NCI-H82 treated with DMSO at 0.1 percent for 48 hours (cell line): ENCODE measurements at regions not wholly inside any gene's neighbourhood (a gene's known extent, or its start where the extent isn't known, plus 50 kb on each side); places are given as distances from the start of the nearest gene placed in this dataset.
"Not testable (repeated sequence)": the region's sequence is repeated elsewhere in the genome, so short reads cannot be mapped to it uniquely, and the experiment has no call there.

ENCODE experiments used
- DNase-seq: peaks from one replicate; lab custom pipeline; 2025; ENCODE audit not compliant: unreplicated experiment; lab: John Stamatoyannopoulos, UW

DNA sequence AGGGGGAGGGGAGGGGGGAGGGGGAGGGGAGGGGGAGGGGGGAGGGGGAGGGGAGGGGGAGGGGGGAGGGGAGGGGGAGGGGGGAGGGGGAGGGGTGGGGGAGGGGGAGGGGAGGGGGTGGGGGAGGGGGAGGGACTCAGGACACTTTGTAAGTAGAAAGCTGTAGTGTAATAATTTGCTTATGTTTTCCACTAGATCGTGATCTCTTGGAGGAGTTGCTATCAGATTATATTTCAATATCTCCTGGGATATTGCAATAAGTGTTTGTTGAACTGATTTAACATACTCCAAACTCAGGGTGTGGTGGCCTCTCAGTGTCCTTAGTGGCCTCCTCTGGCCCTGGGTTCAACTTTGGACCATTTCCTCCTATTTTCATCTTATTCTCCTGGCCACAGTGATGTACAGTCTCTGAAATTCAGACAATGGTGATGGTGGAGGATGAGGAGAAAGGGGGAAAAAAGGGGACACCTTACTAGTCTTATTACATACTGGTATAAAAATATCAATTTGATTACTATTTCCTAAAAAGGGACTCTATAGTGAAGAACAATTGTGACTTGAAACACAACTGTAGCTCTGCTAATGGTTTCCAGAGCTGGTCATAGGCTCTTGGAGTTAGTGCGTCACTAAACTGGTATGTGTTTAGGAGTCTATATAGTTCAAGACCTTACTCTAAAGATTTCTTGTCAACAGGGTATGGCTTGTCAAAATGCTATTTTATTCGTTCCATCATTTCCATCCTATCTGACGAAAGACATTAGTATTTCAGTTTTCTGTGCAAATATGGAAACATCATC is 89.6 kb downstream of the DDX1 start:
- DNase-seq: no peak

DNA sequence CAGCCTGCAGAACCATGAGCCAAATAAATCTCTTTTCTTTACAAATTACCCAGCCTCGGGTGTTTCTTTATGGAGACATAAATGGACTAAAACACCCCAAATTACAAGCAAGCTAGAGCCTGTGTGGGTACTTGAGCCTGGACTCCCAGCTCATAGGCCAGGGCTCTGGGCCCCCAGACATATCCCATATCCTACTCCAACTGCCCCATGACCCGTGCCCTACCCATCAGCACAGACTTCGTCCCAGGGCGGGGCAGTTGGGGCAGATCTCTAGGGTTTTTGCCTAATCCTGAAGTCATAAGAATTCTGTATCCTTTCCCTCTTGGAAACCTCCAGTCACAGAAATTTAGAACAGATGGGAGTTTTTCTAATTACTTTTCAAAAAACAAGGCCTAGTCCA is 90.7 kb downstream of the DDX1 start:
- DNase-seq: no peak

DNA sequence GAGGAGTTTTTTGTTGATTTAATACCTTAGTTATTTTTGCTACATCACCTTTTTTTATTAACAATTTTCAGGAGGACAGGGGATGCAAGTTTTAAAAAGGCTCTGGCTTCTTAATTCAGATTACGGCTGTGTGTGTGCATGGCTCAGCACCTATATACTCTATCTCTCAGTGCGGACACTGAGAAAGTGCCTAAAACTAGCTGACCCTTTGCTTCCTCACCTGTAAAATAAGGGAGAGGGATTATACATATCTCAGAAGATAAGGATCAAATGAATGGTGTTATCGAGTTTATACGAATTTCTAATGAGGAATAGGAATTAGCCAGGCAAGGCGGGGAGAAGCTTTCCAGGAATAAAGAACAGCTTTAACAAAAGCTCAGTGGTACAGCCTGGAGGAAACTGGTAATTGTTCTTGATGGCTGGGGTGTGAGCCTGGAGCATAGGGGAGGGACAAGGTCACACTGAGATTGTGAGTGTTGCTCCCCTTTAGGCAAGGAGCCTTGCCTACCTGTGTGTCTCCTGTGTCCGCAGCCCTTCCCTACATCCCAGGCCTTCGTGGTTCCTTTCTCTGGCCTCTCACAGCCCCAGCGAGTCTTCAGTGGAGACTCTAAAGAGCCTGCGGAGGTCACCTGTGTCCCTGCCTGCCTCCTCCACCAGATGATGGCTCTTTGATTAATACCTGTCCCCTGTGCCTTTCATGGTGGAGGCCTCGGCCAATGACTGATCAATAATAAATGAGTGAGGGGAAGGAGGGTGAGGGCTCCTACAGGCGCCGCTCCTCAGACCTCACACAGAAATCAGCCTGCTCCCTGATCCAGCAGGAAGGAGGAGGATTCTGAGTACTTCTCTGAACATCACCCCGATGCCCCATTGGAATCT is 92.7 kb downstream of the DDX1 start:
- no peak for DNase-seq

DNA sequence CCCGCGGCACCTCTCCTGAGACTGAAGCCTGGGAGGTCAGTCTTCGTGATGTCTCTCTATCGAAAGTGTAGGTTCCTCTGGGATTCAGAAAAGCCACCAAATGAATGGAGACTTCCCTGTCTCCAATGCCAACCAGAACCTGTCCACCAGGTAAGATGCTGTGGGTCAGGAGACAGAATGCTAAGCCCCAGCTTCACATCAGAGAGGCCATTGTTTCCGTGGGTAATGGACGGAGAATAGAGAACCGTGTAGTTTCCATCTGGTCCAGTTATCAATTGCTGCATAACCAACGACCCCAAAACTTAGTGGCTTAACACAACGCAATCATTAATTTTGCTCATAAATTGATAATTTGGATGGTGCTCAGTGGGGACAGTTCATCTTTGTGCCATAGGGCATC is 93.5 kb downstream of the DDX1 start:
- no peak for DNase-seq

DNA sequence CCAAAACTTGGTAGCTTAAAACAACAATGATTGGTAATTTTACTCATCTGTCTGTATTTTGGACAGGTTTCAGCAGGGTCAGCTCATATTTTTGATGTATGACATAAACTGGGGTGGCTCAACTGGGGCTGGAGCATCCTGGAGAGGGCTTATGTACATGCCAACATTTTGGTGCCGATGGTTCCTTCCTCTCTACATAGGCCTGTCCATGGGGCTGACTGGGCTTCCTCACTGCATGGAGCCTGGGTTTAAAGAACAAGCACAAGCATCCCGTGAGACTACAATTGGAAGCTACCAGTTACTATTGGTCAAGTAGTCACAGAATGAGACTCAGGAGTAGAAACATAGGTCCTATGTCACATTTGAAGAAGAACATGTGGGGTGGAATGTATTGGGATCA is 95.0 kb downstream of the DDX1 start:
- DNase-seq: no peak

DNA sequence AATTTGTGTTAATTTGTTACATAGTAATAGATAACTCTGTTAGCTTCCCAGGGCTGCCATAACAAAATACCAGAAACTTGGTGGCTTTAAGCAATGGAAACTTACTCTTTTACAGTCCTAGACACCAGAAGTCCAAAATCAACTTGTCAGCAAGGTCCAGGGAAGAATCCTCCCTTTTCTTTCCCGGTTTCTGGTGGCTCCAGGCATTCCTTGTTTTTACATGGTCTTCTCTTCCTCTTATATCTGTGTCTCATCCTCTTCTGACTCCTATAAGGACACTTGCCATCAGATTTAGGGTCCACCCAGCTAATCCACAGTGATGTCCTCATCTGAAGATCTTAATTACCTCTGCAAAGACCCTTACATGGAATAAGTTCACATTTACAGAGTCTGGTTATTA is 95.6 kb downstream of the DDX1 start:
- DNase-seq: no peak

DNA sequence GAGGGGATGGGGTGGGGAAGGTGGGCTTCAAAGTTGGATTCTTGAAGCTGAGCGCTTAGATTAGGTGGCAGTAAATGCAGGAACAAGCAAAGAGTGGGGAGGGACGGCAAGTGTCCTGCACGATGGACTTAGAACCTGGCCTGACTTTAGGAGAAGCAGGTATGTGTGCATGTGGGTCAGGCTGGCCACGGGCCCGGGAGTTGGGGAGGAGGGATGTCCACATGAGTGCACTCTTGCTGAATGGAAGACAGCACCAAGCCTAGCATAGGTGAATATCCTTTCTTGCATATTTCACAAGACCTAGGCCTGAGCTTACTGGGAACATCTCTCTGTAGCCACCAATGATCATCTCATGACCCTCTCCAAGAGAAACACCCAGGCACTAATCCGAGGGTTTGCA is 96.1 kb downstream of the DDX1 start:
- no peak for DNase-seq

DNA sequence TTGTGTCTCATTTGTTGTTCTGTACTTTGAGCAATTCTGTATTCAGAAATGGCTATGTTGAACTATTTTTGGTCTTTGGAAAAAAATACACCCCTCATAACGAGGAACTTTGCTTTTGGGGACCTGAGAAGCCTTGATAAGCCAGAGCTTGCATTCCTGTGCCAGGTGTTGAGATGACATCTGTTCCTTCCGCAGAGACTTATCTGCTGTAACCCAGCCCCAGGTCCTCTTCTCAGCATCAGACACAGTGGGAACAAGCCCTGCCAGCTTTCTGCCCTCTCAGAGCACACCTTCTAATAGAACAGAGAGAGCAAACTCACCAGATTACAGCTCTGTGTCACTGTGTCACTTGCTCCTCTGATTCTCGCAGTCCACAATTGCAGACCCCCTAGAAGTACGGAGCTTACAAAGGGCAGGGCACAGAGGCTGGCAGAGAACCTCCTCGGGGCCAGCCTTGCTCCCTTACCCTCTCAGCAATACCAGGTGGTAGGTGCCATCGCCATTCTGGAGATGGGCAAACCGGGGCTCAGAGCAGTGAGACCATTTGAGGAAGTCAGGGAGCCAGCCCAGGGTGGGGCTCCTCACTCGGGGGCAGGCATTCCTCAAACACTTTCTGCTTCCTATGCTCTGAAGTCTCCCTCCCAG is 97.4 kb downstream of the DDX1 start:
- no peak for DNase-seq

DNA sequence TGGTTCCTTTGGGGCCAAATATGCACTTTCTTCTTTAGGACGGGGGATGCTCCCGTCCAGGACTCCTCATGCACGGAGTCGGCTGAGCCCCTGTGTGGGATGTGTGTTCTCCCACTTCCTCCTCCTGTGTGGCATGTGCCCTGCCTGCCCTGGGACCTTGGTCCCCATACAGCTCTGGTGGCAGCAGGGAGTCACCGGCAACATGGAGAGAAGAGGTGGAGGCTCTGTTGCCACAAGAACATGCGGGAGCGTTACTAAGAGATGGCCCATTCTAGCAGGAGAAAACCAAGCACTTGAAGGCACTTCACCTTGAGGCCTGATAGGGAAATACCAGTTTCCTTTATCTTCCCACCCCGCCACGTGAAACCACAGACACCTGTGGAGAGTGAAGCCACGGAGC is 98.0 kb downstream of the DDX1 start:
- no peak for DNase-seq

DNA sequence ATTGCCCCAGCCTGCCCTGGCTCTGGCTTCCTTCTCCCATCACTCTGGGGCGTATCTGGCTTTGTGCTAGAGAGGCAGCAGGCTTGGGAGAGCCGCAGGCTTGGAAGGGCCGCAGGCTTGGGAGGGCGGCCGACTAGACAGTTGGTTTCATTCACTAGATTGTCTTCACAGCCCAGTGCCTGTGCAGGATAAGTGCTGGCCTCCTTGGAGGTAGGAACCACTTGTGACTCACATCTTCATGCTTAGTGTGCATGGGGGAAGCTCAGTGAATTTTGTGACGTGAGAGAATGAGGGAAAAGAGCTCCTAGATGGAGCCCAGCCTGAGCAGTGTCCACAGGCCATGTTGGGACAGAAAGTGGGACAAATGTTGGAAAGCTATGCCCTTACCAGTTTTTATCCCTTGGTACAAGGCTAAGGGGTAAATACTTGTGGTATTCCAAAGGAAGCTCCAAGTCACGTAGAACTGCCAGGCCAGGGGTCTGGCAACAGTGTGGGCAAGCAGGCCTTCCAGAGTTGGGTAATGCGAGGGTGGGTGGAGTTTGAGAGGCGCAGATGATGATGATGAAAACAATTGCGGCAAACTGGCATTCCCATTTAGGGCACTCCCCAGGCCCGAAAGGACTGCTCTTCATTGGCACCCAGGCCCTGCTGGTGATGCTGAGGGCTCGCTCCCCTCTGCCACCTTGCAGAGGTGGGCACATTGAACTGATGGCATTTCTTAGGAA is 100.1 kb downstream of the DDX1 start:
- no peak for DNase-seq

DNA sequence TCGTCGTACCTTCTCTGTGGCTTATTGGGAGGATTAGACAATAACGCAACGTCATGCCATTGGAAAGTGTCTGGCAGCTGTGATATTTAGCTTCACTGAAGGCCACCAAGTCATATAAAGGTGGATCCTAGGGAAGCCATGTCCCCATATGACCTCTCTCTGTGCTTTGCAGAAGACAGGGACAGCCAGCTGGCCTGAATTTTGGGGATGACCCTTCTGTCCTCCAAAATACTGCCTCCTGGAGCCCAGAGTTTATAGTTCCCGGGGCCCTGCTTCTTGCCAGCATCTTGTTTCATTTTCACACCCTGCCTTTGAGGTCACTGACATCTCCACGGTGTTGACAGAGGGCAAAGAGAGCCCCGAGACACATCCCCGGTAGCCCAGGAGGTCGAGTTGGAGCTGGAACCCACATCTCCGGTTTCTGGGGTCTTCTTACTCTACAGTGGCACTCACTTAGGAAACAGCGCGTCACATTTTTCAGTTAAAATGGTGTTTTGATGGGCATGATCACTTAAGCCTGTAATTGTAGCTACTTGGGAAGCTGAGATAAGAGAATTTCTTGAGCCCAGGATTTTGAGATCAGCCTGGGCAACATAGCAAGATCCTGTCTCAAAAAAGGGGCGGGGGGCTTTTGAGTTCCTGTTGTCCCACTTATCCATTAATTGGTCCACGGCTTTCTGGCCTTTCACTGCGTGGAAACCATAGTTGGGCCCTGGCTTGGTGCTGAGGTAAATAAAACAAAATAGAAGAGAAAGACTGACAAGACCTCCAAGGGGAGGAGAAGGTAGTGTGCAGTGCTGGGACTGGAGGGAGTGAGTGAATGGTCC is 101.1 kb downstream of the DDX1 start:
- no peak for DNase-seq

DNA sequence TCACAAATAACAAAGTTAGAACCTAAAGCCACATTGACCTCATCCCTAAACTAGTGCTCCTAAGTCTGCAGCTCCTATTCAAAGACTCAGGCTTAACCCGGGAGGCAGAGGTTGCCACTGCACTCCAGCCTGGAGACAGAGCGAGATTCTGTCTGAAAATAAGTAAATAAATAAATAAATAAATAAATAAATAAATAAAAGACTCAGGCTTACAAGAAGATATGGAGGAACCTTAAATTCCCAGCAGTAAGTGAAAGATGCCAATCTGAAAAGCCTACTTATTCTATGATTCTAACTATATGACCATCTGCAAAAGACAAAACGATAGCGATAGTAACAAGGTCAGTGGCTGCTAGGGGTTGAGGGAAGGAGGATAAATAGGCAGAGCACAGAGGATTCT is 101.7 kb downstream of the DDX1 start:
- DNase-seq: no peak

DNA sequence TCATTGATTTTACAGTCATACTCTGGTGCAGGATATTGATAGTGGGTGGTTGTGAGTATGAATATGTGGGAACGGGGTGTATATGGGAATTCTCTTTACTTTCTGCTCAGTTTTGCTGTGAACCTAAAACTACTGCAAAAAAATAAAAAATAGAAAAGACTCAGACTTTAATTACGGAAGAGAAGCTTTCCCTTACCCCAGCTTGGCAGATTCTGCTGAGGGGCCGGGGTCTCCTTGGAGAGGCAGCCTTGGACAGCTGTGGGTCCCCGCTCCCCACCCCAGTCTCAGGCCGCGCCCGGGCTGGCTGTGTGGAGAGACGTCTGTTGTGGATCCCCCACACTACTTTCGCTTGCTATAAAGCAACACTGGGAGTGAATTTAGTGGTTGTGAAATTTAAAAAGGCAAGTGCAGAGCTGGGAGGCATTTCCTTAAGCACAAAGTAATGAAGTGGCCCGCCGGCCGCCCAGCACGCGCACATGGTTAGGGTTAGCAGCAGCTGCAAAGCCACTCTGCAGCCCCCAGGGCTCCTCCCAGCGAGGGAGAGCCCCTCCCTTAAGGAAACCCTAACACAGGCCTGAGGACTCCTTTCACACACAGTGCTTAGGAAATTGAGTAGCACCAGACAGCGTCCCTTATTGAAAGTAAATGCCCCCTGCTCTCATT is 102.4 kb downstream of the DDX1 start:
- DNase-seq: no peak

DNA sequence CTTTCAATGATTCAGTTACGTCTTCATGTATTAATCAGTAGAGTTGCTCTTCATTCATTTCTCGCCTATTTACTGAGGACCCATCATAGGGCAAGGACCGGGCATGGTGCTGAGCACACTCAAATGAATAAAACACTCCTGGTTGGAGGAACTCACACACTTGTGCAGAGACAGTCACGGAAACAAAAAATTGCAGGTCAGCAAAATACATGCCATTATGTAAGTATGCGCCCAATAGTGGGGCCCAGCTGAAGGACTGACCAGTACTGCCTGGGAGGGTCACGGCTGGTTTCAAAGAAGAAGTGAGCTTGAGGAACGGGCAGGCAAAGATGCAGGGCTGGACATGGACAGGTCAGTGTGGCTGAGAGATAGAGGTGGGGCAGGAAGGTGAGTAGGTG is 102.9 kb downstream of the DDX1 start:
- no peak for DNase-seq

DNA sequence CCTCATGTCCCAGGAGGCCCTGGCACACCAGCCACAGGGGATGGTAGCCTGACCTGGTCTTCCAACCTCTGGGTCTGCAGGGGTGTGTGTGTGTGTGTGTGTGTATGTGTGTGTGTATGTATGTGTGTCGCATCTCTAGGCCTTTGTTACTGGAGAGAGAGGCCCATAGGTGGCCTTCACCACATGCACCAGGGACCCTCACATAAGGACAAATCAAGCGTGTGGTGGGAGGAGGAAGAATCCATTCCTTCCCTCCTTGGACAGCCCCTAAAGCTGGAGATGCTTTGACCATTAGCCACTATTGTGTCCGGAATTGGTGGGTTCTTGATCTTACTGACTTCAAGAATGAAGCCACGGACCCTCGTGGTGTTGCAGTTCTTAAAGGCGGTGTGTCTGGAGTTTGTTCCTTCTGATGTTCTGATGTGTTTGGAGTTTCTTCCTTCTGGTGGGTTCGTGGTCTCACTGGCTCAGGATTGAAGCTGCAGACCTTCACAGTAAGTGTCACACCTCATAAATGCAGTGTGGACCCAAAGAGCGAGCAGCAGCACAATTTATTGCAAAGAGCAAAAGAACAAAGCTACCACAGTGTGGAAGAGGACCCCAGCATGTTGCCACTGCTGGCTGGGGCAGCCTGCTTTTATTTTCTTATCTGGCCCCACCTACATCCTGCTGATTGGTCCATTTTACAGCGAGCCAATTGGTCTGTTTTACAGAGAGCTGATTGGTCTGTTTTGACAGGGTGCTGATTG is 104.1 kb downstream of the DDX1 start:
- DNase-seq: no peak

DNA sequence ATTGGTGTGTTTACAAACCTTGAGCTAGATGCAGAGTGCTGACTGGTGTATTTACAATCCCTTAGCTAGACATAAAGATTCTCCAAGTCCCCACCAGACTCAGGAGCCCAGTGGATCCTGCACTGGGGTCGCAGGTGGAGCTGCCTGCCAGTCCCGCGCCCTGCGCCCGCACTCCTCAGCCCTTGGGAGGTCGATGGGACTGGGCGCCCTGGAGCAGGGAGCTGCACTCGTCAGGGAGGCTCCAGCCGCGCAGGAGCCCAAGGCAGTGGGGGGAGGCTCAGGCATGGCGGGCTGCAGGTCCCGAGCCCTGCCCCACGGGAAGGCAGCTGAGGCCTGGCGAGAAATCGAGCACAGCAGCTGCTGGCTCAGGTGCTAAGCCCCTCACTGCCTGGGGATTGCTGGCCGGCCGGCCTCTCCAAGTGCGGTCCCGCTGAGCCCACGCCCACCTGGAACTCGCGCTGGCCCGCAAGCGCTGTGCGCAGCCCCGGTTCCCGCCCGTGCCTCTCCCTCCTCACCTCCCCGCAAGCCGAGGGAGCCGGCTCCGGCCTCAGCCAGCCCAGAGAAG is 105.0 kb downstream of the DDX1 start:
- not testable (repeated sequence) for DNase-seq

DNA sequence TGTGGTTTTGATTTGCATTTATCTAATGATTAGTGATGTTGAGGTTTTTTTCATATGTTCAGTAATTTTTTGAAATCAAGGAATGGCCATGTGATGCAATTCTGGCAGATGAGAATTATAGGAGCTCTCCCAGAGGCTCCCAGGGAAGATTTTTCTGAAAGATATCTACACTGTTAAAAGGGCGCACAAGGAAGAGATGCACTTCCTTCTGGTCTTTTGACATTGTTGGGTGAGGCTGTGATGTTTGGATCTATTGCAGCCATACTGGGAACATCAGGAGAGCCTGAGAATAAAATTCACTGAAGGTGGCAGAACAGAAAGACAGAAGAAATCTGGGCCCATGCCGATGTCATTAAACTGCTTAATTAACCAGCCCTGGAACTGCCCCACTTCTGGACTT is 108.5 kb downstream of the DDX1 start:
- DNase-seq: no peak

DNA sequence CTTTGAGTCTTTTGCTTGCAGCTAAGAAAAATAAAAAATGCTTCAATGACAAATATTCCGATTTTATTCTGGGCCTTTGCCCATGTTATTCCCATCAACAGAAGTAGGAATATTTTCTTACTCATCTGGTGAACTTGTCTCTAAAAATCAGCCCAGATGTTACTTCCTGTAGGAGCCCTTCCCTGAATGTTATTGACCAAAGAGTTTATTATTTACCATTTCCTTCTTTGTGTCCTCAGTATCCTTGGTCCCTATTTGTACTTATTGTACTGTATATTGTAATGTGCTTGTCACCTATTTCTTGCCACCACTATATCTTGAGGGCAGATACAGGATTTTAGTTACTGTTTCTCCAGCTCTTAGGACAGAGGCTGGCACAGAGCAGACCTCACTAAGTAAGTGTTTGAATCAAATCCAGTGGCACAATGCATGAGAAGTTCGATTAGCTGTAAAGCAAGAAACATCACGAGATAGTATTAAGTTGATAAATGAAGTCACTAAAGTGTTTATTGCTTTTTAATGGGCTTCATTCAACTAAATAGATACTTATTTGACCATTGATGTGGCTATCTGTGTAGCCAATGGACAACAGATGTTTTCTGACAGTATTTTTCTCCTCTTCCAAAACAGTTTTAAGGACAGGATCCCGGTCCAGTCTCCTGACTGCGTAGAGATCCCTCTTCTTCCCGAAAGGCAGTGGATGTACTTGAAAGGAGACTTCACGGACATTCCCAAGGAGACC is 109.1 kb downstream of the DDX1 start:
- no peak for DNase-seq
